MM.1S (cell line): ENCODE measurements at regions not wholly inside any gene's neighbourhood (a gene's known extent, or its start where the extent isn't known, plus 50 kb on each side); places are given as distances from the start of the nearest gene placed in this dataset.

Experiments used
- DNase-seq: peaks from one replicate; pipeline ENCODE4 v3.0.0-alpha.2; 2015
- H2AFZ ChIP-seq: fragments of 300-600 bp; sonication (generic); 2 replicates; pipeline ENCODE4 v1.6.0; 2016; ENCODE audit warnings: antibody characterized with exemption, low read length
- H3F3A ChIP-seq: fragments of 300-600 bp; sonication (generic); 2 replicates; pipeline ENCODE4 v1.6.1; 2016; ENCODE audit warnings: mild to moderate bottlenecking, antibody characterized with exemption, low read length, moderate library complexity, mixed read lengths; ENCODE audit not compliant: insufficient read depth
- H3K27ac ChIP-seq: fragments of 300-600 bp; sonication (generic); 2 replicates; pipeline ENCODE4 v1.5.1; 2016; ENCODE audit warnings: mild to moderate bottlenecking, low read length
- H3K27me3 ChIP-seq: fragments of 300-600 bp; sonication (generic); replicated peaks from 2 replicates; pipeline ENCODE4 v1.6.0; 2016; ENCODE audit warnings: low read length; ENCODE audit not compliant: insufficient read depth
- H3K36me3 ChIP-seq: fragments of 300-600 bp; sonication (generic); replicated peaks from 2 replicates; pipeline ENCODE4 v1.6.1; 2016; ENCODE audit warnings: mild to moderate bottlenecking, low read length, mixed read lengths; ENCODE audit not compliant: insufficient read depth
- H3K4me1 ChIP-seq: fragments of 300-600 bp; sonication (generic); 2 replicates; pipeline ENCODE4 v1.6.1; 2016; ENCODE audit warnings: low read length, mixed read lengths
- H3K4me2 ChIP-seq: fragments of 300-600 bp; sonication (generic); 2 replicates; pipeline ENCODE4 v1.6.0; 2016; ENCODE audit warnings: low read depth, low read length
- H3K4me3 ChIP-seq: fragments of 300-600 bp; sonication (generic); 2 replicates; pipeline ENCODE4 v1.5.1; 2016; ENCODE audit warnings: low read length, mixed read lengths
- H3K79me2 ChIP-seq: fragments of 300-600 bp; sonication (generic); 2 replicates; pipeline ENCODE4 v1.6.1; 2016; ENCODE audit warnings: mixed run types, low read length, mixed read lengths
- H3K9ac ChIP-seq: fragments of 300-600 bp; sonication (generic); 2 replicates; pipeline ENCODE4 v1.6.1; 2016; ENCODE audit warnings: low read length, mixed read lengths
- H3K9me2 ChIP-seq: fragments of 300-600 bp; sonication (generic); replicated peaks from 2 replicates; pipeline ENCODE4 v1.6.1; 2016; ENCODE audit warnings: mild to moderate bottlenecking, low read length, mixed read lengths; ENCODE audit not compliant: insufficient read depth
- H3K9me3 ChIP-seq: fragments of 300-600 bp; sonication (generic); replicated peaks from 2 replicates; pipeline ENCODE4 v1.6.1; 2016; ENCODE audit warnings: mild to moderate bottlenecking, low read length, mixed read lengths; ENCODE audit not compliant: insufficient read depth
- H4K20me1 ChIP-seq: fragments of 300-600 bp; sonication (generic); 2 replicates; pipeline ENCODE4 v1.6.1; 2016; ENCODE audit warnings: mild to moderate bottlenecking, low read length, moderate library complexity, mixed read lengths; ENCODE audit not compliant: insufficient read depth
- EZH2 ChIP-seq: fragments of 300-600 bp; sonication (generic); optimal IDR thresholded peaks from 2 replicates; pipeline ENCODE3; 2017; ENCODE audit warnings: low read depth, mild to moderate bottlenecking, antibody characterized with exemption, low read length, mixed read lengths
- EZH2phosphoT487 ChIP-seq: fragments of 300-600 bp; sonication (generic); IDR thresholded peaks from 2 replicates; pipeline ENCODE4 v1.6.1; 2018; ENCODE audit warnings: antibody characterized with exemption, low read length
- TF ChIP-seq, protein P1 (sequence below): fragments of 300-600 bp; sonication (generic); IDR thresholded peaks from 2 replicates; pipeline ENCODE4 v1.5.1; 2016; ENCODE audit warnings: antibody characterized with exemption, low read length, mixed read lengths

DNA sequence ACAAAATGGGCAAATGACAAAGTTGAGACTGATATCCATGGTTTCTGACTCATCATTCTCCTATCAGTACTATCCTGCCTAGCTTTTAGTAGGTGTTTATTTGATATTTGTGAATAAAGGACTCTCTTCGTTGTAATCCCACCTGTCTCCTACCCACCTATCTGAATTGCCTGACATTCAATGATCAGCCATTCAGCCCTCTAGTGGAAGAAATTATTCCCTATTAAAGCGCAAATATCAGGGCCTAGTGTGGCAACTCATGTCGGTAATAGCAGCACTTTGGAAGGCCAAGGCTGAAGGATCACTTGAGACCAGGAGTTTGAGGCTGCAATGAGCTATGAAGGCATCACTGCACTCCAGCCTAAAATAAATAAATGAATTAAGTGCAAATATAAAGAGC, 195.7 kb upstream of the SETMAR start:
- Histone ChIP-seq H3K4me1 (no peaks in the 10 kb centered on the region), H3K9ac (no peak overlapping the region), H2AFZ (no peak overlapping the region), H3K27me3 (no peaks in the 10 kb centered on the region), H3K9me2 (no peaks in the 10 kb centered on the region), H3K9me3 (no peaks in the 10 kb centered on the region), H4K20me1 (no peaks in the 10 kb centered on the region), H3K79me2 (no peaks in the 10 kb centered on the region), H3K4me2 (no peak overlapping the region), H3F3A (no peaks in the 10 kb centered on the region), H3K27ac (no peak overlapping the region), H3K4me3 (no peak overlapping the region), H3K36me3 (no peaks in the 10 kb centered on the region)
- TF ChIP-seq, protein P1, sequence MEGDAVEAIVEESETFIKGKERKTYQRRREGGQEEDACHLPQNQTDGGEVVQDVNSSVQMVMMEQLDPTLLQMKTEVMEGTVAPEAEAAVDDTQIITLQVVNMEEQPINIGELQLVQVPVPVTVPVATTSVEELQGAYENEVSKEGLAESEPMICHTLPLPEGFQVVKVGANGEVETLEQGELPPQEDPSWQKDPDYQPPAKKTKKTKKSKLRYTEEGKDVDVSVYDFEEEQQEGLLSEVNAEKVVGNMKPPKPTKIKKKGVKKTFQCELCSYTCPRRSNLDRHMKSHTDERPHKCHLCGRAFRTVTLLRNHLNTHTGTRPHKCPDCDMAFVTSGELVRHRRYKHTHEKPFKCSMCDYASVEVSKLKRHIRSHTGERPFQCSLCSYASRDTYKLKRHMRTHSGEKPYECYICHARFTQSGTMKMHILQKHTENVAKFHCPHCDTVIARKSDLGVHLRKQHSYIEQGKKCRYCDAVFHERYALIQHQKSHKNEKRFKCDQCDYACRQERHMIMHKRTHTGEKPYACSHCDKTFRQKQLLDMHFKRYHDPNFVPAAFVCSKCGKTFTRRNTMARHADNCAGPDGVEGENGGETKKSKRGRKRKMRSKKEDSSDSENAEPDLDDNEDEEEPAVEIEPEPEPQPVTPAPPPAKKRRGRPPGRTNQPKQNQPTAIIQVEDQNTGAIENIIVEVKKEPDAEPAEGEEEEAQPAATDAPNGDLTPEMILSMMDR: no peak
- no peak for TF ChIP-seq EZH2
- no peak for TF ChIP-seq EZH2phosphoT487
- DNase-seq: no peak

DNA sequence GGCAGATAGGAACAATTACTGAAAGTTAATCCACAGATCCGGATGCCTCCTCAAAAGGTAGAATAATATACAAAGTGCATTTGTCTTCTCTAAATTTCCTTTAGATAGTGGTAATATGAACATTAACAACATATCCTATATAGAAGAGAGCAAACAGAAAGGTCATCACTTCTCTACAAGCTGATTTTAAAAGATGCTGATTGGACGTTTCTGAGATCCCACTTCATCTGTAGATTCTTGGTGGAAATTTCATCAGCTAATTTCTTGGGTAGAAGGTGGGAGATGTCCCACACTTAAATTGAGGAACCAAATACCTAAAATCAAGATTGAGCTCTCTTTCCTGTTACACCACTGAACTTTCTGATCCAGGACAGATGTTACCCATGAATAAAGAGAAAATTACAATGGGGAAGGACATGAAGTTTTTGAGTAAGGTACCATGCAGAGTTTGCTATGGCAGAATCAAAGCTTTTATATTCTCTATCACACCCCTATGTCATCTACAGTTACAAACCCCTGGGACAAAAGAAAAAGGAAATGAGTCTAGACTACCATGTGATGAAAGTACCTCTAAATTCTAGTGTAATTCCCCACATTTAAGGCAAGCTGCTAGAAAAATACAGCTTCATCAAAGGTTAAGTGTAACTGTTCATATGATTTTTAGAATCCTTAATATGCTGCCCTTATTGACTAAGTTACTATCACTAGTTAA, 189.2 kb upstream of the SETMAR start:
- DNase-seq: no peak
- H3K9me3 ChIP-seq: no peaks in the 10 kb centered on the region
- no peaks in the 10 kb centered on the region for H4K20me1 ChIP-seq
- no peak overlapping the region for H3K4me3 ChIP-seq
- no peak overlapping the region for H3K9ac ChIP-seq
- H3F3A ChIP-seq: no peaks in the 10 kb centered on the region
- no peaks in the 10 kb centered on the region for H3K36me3 ChIP-seq
- no peak overlapping the region for H2AFZ ChIP-seq
- no peaks in the 10 kb centered on the region for H3K27me3 ChIP-seq
- no peak overlapping the region for H3K4me2 ChIP-seq
- no peaks in the 10 kb centered on the region for H3K9me2 ChIP-seq
- no peaks in the 10 kb centered on the region for H3K4me1 ChIP-seq
- TF ChIP-seq EZH2phosphoT487 (no peak), EZH2 (no peak)
- TF ChIP-seq, protein P1: no peak
- H3K27ac ChIP-seq: no peak overlapping the region
- no peaks in the 10 kb centered on the region for H3K79me2 ChIP-seq

DNA sequence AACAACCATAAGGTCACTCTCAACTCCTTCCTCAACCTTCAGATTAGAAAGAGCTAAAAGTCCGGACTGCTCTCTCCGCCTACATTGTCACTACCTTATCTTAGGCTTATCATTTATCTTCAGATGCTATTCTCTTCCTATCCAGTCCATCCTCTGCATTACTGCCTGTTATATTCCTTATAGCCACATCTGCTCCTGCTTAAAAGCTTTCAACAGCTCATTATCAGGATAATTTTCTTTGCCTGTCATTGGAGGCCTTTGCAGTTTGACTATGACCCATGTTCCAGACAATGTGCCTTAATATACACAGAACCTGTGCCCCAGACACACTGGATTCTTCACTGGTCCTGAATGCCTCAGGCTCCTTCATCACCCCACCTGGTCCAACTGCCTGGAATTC, 184.1 kb upstream of the SETMAR start:
- H3K9me3 ChIP-seq: no peaks in the 10 kb centered on the region
- no peak for DNase-seq
- H3K4me2 ChIP-seq: no peak overlapping the region
- no peaks in the 10 kb centered on the region for H3F3A ChIP-seq
- H3K9me2 ChIP-seq: no peaks in the 10 kb centered on the region
- no peak overlapping the region for H3K4me3 ChIP-seq
- no peak overlapping the region for H3K27ac ChIP-seq
- no peaks in the 10 kb centered on the region for H3K4me1 ChIP-seq
- no peaks in the 10 kb centered on the region for H3K36me3 ChIP-seq
- TF ChIP-seq, protein P1: no peak
- no peak for TF ChIP-seq EZH2phosphoT487
- no peak for TF ChIP-seq EZH2
- H2AFZ ChIP-seq: no peak overlapping the region
- no peaks in the 10 kb centered on the region for H3K27me3 ChIP-seq
- H3K9ac ChIP-seq: no peak overlapping the region
- no peaks in the 10 kb centered on the region for H3K79me2 ChIP-seq
- no peaks in the 10 kb centered on the region for H4K20me1 ChIP-seq
